Astrocyte (in vitro differentiated cells and primary cell): ENCODE measurements at regions not wholly inside any gene's neighbourhood (a gene's known extent, or its start where the extent isn't known, plus 50 kb on each side); places are given as distances from the start of the nearest gene placed in this dataset.
A peak's percentile ranks its signal among the peaks of the same experiment; 100 is the strongest.
"Not testable (repeated sequence)": the region's sequence is repeated elsewhere in the genome, so short reads cannot be mapped to it uniquely, and the experiment has no call there.

ENCODE experiments used
- DNase-seq: peaks from one replicate; pipeline ENCODE4 v3.0.0-alpha.2; 2010; ENCODE audit warnings: low read depth
- FAIRE-seq: peaks from 2 replicates; lab custom pipeline; 2011; peaks lifted over from hg19 to GRCh38; lab: Jason Lieb, UNC
- H2AFZ ChIP-seq: 2 replicates; pipeline ENCODE4 v1.6.0; 2012; ENCODE audit warnings: low read depth, low read length, inconsistent platforms
- H3K27ac ChIP-seq: 2 replicates; pipeline ENCODE4 v1.5.1; 2011; ENCODE audit warnings: low read depth, low read length, inconsistent platforms
- H3K27me3 ChIP-seq: 2 replicates; pipeline ENCODE4 v1.6.0; 2011; ENCODE audit warnings: low read length, inconsistent platforms; ENCODE audit not compliant: insufficient read depth
- H3K36me3 ChIP-seq: 2 replicates; pipeline ENCODE4 v1.5.1; 2011; ENCODE audit warnings: low read length, inconsistent platforms; ENCODE audit not compliant: insufficient read depth
- H3K4me1 ChIP-seq: 2 replicates; pipeline ENCODE4 v1.5.1; 2011; ENCODE audit warnings: low read length, inconsistent platforms; ENCODE audit not compliant: insufficient read depth
- H3K4me2 ChIP-seq: 2 replicates; pipeline ENCODE4 v1.6.0; 2012; ENCODE audit warnings: low read length, inconsistent platforms
- H3K4me3 ChIP-seq: 2 replicates; pipeline ENCODE4 v1.5.1; 2011; ENCODE audit warnings: low read depth, mild to moderate bottlenecking, low read length, inconsistent platforms; ENCODE audit not compliant: insufficient read depth
- H3K79me2 ChIP-seq: 2 replicates; pipeline ENCODE4 v1.6.0; 2012; ENCODE audit warnings: mild to moderate bottlenecking, low read length, inconsistent platforms; ENCODE audit not compliant: insufficient read depth
- H3K9ac ChIP-seq: 2 replicates; pipeline ENCODE4 v1.6.0; 2012; ENCODE audit warnings: mild to moderate bottlenecking, low read length, inconsistent platforms
- H3K9me3 ChIP-seq: 2 replicates; pipeline ENCODE4 v1.5.1; 2012; ENCODE audit warnings: low read depth, mild to moderate bottlenecking, low read length, inconsistent platforms; ENCODE audit not compliant: insufficient read depth
- H4K20me1 ChIP-seq: 2 replicates; pipeline ENCODE4 v1.6.0; 2012; ENCODE audit warnings: low read length, inconsistent platforms; ENCODE audit not compliant: insufficient read depth
- H3K27ac Mint-ChIP-seq: one replicate; pipeline ENCODE4 v1.8.0; 2021; ENCODE audit warnings: mild to moderate bottlenecking, mixed read lengths; ENCODE audit not compliant: unreplicated experiment
- H3K27me3 Mint-ChIP-seq: one replicate; pipeline ENCODE4 v1.8.0; 2021; ENCODE audit warnings: low read depth, mixed read lengths; ENCODE audit not compliant: unreplicated experiment
- H3K36me3 Mint-ChIP-seq: one replicate; pipeline ENCODE4 v1.8.0; 2021; ENCODE audit warnings: low read depth, mixed read lengths; ENCODE audit not compliant: unreplicated experiment
- H3K4me1 Mint-ChIP-seq: one replicate; pipeline ENCODE4 v1.8.0; 2021; ENCODE audit warnings: low read depth, mixed read lengths; ENCODE audit not compliant: unreplicated experiment
- H3K4me3 Mint-ChIP-seq: one replicate; pipeline ENCODE4 v1.8.0; 2021; ENCODE audit warnings: mild to moderate bottlenecking, moderate library complexity, mixed read lengths; ENCODE audit not compliant: unreplicated experiment
- H3K9me3 Mint-ChIP-seq: one replicate; pipeline ENCODE4 v1.8.0; 2021; ENCODE audit warnings: mild to moderate bottlenecking, mixed read lengths; ENCODE audit not compliant: unreplicated experiment

DNA sequence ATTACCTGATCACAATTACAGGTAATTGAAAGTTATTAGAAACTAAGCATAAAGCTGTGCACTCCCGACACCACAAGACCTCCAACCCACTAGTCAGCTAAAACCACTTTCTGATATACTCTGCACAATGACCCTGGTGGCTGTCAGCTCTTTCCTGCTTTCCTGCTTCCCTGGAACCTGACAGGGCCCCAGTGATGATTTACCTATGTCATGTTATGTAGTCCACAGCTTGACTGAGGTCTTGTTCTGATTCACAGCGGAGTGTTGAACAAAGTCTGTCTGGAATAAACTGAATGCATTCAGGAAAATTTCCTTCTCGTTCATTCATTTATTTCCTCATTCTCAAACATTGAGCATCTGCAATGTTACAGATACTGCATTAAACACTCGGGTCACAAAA lies 136.5 kb downstream of the SPDYE17 start:
- H3K27me3 Mint-ChIP-seq, H3K27me3 ChIP-seq, H3K36me3 Mint-ChIP-seq, H3K4me3 Mint-ChIP-seq, H4K20me1 ChIP-seq, DNase-seq, H3K9me3 Mint-ChIP-seq, H3K27ac ChIP-seq, H3K27ac Mint-ChIP-seq, H3K9ac ChIP-seq, H3K4me2 ChIP-seq, H3K79me2 ChIP-seq, H3K36me3 ChIP-seq, H3K4me1 ChIP-seq, H2AFZ ChIP-seq, H3K4me1 Mint-ChIP-seq, H3K4me3 ChIP-seq, FAIRE-seq, H3K9me3 ChIP-seq: not testable (repeated sequence)

DNA sequence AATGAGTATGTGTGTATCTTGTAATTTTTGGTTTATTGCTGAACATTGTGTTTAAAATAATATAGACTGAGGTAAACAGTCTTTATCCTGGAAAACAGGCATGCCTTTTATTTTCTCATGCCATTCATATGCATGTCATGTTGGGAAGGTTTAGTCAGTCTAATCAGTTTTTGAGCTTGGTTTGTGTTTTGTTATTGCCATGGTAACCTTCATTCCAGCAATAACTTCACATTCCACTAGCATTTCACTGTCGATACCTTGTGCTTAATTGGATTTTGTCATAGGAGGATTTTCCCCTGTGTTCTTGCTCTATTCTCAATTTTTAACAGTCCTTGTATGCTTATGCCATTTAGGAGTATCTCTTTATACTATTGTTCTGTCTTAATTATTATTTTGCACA lies 140.4 kb downstream of the SPDYE17 start:
- not testable (repeated sequence) for H4K20me1 ChIP-seq, H3K4me1 Mint-ChIP-seq, FAIRE-seq, H2AFZ ChIP-seq, H3K79me2 ChIP-seq, H3K4me2 ChIP-seq, H3K9me3 ChIP-seq, H3K9me3 Mint-ChIP-seq, H3K4me3 Mint-ChIP-seq, H3K27me3 Mint-ChIP-seq, H3K36me3 ChIP-seq, H3K36me3 Mint-ChIP-seq, H3K4me3 ChIP-seq, H3K9ac ChIP-seq, H3K27ac ChIP-seq, H3K27me3 ChIP-seq, H3K4me1 ChIP-seq
- DNase-seq = peak; percentile 22
- H3K27ac Mint-ChIP-seq = peak overlapping the region; percentile 31

DNA sequence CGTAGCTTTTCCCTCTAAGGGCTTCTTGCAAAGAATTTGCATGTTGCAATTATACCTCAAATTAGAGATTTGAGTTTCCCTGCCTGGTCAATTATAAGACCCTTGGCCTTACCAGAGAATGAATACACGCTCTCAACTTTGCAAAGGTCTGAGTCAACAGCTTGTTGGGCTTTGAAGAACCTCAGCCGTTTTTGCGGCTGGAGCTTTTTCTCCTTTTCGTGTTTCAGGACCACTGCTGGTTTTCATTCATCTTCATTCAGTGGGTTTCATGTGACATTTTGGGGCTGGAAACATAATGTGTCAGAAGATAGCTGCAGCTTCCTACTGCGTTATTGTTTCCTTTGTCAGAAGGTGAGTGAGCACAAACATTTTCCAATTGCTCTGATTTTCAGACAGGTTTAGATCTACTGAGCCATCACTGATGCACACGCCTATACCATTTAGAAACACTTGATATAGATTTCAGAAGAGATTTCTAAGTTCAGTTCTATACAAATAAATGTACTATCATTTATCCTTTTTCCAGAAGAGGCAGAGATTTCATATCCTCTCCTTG lies 152.3 kb downstream of the SPDYE17 start:
- H3K4me1 Mint-ChIP-seq, H2AFZ ChIP-seq, H3K27me3 ChIP-seq, H3K9me3 ChIP-seq, H3K4me1 ChIP-seq, H3K27ac ChIP-seq, H3K36me3 Mint-ChIP-seq, DNase-seq, H3K79me2 ChIP-seq, FAIRE-seq, H4K20me1 ChIP-seq, H3K27ac Mint-ChIP-seq, H3K4me3 Mint-ChIP-seq, H3K9me3 Mint-ChIP-seq, H3K4me2 ChIP-seq, H3K9ac ChIP-seq, H3K27me3 Mint-ChIP-seq, H3K4me3 ChIP-seq, H3K36me3 ChIP-seq: not testable (repeated sequence)

DNA sequence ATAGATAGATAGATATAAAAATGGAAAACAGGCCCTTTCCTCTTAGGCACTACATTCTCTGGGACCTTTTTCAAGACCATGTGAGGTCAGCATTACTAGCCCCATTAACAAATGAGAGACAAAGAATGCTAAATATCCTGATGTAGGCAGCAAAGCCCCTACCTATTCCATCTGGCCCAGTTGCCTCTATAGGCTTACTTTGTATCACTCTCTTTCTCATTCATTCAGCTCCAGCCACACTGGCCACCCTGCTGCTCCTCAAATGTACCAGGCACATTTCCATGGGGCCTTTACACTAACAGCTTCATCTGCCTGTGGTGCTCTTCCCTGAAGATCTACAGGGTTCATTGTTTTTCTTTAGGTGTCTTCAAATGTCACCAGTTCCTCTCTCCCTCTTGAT lies 156.4 kb downstream of the SPDYE17 start:
- H3K27ac Mint-ChIP-seq, H3K36me3 ChIP-seq, H3K4me1 ChIP-seq, H2AFZ ChIP-seq, DNase-seq, H3K27me3 ChIP-seq, H3K9ac ChIP-seq, H3K9me3 Mint-ChIP-seq, H3K4me3 ChIP-seq, H3K4me2 ChIP-seq, H3K79me2 ChIP-seq, H3K9me3 ChIP-seq, H3K27me3 Mint-ChIP-seq, H3K36me3 Mint-ChIP-seq, H3K4me1 Mint-ChIP-seq, FAIRE-seq, H3K27ac ChIP-seq, H3K4me3 Mint-ChIP-seq, H4K20me1 ChIP-seq: not testable (repeated sequence)

DNA sequence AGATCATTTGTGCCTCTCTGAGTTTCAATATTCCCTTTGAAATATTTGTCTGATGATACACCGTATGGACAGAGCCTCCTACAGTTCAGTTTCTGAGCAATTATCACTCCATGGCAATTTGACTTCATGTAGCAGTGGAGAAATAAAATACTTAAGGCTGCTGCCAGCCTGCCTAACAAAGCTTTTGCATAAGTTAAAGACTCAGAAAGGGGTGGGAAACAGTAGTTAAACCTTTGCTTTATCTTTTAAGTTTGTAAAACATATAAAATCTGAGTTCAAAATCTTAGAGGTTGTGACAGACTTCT lies 161.7 kb downstream of the SPDYE17 start:
- not testable (repeated sequence) for H3K36me3 Mint-ChIP-seq, H3K4me1 ChIP-seq, H3K4me2 ChIP-seq, H3K79me2 ChIP-seq, H3K36me3 ChIP-seq, H3K9me3 ChIP-seq, DNase-seq, H2AFZ ChIP-seq, H3K27ac Mint-ChIP-seq, H3K4me3 Mint-ChIP-seq, H3K9me3 Mint-ChIP-seq, H3K27me3 Mint-ChIP-seq, H4K20me1 ChIP-seq, H3K4me1 Mint-ChIP-seq, H3K4me3 ChIP-seq, FAIRE-seq, H3K27me3 ChIP-seq, H3K9ac ChIP-seq, H3K27ac ChIP-seq

DNA sequence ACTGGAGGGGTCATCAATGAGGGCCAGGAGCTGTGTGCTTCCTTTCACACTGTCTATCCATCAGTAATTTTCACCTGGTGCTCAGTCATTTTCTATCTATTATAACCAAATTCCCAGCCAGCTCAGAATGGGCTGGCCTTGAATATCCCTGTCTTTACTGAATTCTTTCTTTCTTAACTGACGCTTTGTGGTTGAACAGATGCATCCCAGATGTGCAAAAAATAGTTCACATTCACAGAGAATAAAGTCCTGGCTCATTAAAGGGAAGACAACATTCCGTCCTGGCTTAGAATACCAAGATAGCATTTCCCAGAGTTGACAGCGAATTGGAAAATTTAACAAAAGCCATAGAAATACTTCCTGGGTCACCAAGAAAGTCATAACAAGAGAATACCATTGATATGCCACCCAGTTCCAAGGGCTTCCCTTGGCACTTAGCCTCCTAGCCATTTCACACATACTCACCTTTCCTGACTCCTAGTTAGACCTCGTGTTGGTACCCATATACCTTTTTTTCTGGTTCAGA lies 164.7 kb downstream of the SPDYE17 start:
- not testable (repeated sequence) for H3K9me3 Mint-ChIP-seq, H3K4me2 ChIP-seq, FAIRE-seq, H3K27ac ChIP-seq, H3K36me3 ChIP-seq, H3K9ac ChIP-seq, DNase-seq, H3K27me3 ChIP-seq, H3K4me3 ChIP-seq, H2AFZ ChIP-seq, H3K27me3 Mint-ChIP-seq, H3K79me2 ChIP-seq, H3K36me3 Mint-ChIP-seq, H3K4me1 ChIP-seq, H3K4me3 Mint-ChIP-seq, H3K27ac Mint-ChIP-seq, H3K9me3 ChIP-seq, H4K20me1 ChIP-seq
- H3K4me1 Mint-ChIP-seq = peaks cover 19% of the 10 kb centered on the region
